G401 (cell line): ENCODE measurements at regions not wholly inside any gene's neighbourhood (a gene's known extent, or its start where the extent isn't known, plus 50 kb on each side); places are given as distances from the start of the nearest gene placed in this dataset.
"Not testable (repeated sequence)": the region's sequence is repeated elsewhere in the genome, so short reads cannot be mapped to it uniquely, and the experiment has no call there.

ENCODE experiments used
- DNase-seq: peaks from one replicate; pipeline ENCODE4 v3.0.0-alpha.2; 2015; ENCODE audit warnings: low spot score
- in situ Hi-C: cut with HindIII; loops from 2 replicates; pipeline ENCODE4 v1.10.0; 2016; ENCODE audit warnings: low sequenced_read_pairs, mixed read lengths

DNA sequence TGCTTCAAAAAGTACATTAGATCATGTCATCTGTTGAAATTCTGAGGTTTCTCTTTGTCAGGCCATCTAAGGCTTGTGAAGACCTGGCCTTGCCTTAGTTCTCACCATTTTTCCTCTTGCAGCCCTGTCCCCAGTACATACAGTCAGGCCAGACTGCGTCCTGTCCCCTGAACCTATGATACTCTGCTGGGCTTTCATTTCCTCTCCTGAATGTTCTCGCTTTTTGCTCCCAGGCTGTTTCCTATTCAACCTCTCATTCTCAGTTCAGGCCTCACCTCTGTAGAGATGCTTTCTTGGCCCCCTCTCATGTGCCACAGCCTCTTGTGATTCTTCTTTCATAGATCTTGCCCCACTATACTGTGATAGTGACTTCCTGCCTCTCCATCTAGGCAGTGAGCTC, 648.8 kb upstream of the KCNMB2 start:
- in situ Hi-C loops, result no loop called here
- no peak for DNase-seq

DNA sequence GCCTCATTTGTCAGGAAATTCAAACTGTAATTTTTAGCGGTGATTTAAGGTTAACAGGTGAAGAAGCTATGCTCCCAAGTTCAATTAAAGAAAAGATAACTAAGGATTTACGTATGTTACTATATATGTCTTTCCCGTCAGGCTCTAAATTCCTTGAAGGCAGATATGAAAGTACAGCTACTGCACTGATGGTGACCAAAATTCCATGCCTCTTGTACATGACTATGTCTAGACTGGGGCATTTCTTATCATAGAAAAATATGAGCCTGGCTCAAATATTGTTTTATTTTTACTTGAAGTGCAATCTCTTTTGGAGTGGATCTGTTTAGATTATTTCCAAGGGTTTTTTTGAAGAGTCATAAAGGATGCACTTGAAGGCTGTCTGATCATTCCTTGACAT, 647.1 kb upstream of the KCNMB2 start:
- in situ Hi-C loops, result no loop called here
- DNase-seq, result no peak

DNA sequence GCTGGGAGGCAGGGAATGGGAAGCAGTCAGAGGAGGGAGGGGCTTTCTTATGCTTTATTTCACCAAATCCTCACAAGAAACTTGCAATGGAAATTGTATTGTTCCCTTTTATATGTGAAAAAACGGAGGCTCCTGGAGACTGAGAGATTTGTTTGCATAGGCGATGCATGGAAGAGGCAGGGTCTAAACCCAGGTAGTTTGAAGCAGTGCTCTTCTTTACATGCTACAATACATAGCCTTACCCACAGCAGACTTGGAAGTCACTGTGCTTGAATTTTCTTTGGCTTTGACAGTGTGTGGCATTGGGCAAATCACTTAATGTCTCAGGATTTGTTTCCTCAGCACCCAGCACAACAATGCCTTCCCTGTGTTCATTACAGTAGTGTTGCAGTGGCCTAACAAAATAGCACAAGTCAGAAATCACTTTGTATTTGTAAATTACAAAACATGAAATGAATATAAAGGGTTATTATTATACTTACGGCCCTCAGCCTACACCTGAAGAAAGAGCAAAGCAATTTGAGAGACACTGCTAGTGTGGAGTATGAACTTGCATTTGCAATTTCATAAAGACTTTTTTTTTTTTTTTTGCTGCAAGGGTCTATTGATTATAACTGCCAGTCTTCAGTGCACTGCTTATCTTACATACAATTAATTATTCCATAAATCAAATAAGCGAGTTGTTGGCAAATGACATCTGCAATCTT, 646.4 kb upstream of the KCNMB2 start:
- in situ Hi-C loops, result no loop called here
- DNase-seq, result no peak

DNA sequence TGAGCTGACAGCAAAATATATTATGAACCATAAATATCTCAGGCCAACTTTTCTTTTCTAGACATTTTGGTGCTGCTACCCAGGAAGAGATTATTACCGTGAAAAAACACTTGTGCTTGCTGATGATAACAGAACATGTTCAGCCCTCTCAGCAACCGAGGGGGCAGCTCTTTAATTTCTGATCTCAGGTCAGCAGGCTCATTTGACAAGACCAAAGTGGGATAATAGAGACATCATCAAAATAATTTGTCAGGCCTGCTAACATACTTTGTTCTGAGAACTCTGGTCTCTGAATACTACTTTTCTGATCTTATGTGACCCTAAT, 645.9 kb upstream of the KCNMB2 start:
- in situ Hi-C loops, result no loop called here
- DNase-seq, result no peak

DNA sequence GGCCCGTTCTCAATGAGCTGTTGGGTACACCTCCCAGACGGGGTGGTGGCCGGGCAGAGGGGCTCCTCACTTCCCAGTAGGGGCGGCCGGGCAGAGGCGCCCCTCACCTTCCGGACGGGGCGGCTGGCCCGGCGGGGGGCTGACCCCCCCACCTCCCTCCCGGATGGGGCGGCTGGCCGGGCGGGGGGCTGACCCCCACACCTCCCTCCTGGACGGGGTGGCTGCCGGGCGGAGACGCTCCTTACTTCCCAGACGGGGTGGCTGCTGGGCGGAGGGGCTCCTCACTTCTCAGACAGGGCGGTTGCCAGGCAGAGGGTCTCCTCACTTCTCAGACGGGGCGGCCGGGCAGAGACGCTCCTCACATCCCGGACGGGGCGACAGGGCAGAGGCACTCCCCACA, 644.7 kb upstream of the KCNMB2 start:
- in situ Hi-C loops, result not testable (repeated sequence)

GRCh38 chr3:177893331-177893730, 642.9 kb upstream of the KCNMB2 start:
- DNase-seq, result no peak
- in situ Hi-C loops, result no loop called here

More for the DNA sequence above, 644.7 kb upstream of the KCNMB2 start:
- DNase-seq, result not testable (repeated sequence)

DNA sequence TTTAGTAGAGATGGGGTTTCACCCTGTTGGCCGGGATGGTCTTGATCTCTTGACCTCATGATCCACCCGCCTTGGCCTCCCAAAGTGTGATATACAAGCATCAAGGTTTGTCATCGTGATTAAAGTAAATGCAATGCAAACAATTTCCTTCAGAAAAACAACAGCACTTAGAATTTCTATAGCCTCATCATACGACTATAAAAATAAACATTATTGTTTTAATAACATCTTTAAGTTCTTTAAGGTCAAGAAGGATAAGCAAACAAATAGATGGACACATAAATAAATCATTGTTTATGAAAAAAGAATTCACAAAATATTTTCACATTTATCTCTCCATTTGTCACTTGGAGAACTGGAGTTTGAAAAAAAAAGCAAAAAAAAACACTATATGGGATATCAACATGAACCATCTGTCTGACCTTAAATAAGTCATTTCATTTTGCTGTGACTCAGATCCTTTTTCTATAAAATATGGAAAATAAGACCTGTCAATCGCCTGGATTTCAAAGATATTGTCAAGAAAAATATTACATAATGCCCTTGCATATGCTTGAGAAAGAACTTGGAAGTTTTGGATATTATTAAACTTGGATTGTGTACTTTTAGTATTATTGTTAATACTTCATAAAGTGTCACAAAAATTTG, 642.0 kb upstream of the KCNMB2 start:
- in situ Hi-C loops, result no loop called here

GRCh38 chr3:177898185-177898584, 638.1 kb upstream of the KCNMB2 start:
- in situ Hi-C loops, result no loop called here
- no peak for DNase-seq

More for the DNA sequence above, 642.0 kb upstream of the KCNMB2 start:
- no peak for DNase-seq

GRCh38 chr3:177899275-177900067, 636.8 kb upstream of the KCNMB2 start:
- in situ Hi-C loops, result no loop called here
- no peak for DNase-seq

DNA sequence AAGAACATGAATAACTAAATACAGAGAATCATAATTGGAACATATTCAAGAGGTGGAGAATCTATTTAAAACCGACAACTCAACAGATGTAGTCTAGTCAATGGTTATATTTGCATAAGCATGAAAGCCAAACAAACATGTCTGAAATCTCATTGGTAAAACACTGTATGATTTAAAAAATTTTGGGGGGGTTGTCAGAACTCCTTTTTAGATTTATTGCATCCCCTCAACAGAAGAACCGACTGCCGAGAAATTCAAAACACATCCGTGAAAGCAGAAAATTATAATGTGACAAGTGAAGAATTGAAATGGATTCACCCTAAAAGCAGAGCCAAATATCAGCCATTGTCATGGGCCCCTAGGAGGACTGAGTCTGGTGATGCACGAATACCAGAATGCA, 633.4 kb upstream of the KCNMB2 start:
- in situ Hi-C loops, result no loop called here
- DNase-seq, result no peak

GRCh38 chr3:177904621-177905020, 631.6 kb upstream of the KCNMB2 start:
- in situ Hi-C loops, result no loop called here
- no peak for DNase-seq

- in situ Hi-C loops, result no loop called here
- peak; percentile 48 for DNase-seq
These were observed 630.8 kb upstream of the KCNMB2 start for GRCh38 chr3:177905173-177906125.

DNA sequence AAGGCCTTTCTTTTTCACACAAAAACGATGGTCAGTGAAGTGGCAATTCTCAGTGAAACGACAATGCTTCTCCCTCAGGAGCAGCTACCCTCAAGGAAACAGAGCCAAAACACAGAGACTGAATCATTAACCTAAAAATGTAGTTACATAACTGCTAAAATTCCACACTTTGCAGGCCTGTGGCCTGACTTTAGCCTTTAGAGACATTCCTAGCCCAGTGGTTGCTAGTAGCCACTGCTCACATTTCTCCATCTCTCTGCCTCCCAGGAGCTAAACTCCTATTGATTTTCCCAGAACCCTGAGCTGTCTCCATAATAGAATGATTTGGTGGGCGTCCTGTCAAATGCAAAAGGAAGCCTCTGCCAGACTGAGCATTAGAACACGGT, 630.1 kb upstream of the KCNMB2 start:
- in situ Hi-C loops, result no loop called here
- peak; percentile 75 for DNase-seq

DNA sequence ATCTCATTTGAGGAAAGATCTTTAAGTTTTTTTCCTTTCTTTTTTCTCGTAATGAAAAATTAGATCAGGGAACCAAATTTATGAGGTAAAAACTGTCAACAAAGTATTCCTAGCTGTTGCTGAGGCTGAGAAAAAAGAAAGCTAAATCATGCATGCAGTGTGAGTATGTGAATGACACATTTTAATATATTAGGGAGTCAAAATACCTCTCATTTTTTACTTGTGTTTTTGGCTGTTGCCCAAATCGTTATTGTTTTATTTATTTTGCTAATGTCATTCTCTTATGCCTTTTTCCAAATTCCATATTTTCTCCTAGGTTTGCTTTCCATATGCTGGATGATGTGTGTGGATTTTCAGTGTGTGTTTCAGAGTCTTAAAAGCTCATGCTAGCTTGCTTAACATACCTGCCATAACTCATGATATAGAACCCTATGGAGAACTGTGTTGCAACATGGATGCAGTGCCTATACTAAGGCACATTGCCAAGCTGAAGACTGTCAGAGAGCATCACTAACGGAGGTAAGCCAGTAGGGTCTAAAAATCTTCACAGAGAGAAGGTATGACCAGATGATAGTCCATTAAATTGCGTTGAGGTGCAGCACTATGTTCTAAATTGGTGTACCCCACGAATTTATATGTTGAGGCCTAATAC, 629.5 kb upstream of the KCNMB2 start:
- in situ Hi-C loops, result no loop called here
- DNase-seq, result peak; percentile 11

GRCh38 chr3:177909530-177909929, 626.7 kb upstream of the KCNMB2 start:
- in situ Hi-C loops, DNase-seq: not testable (repeated sequence)

- in situ Hi-C loops, result no loop called here
- DNase-seq, result no peak
These were observed 622.0 kb upstream of the KCNMB2 start for GRCh38 chr3:177914224-177914623.

GRCh38 chr3:177916461-177916860, 619.8 kb upstream of the KCNMB2 start:
- in situ Hi-C loops, result no loop called here
- no peak for DNase-seq

DNA sequence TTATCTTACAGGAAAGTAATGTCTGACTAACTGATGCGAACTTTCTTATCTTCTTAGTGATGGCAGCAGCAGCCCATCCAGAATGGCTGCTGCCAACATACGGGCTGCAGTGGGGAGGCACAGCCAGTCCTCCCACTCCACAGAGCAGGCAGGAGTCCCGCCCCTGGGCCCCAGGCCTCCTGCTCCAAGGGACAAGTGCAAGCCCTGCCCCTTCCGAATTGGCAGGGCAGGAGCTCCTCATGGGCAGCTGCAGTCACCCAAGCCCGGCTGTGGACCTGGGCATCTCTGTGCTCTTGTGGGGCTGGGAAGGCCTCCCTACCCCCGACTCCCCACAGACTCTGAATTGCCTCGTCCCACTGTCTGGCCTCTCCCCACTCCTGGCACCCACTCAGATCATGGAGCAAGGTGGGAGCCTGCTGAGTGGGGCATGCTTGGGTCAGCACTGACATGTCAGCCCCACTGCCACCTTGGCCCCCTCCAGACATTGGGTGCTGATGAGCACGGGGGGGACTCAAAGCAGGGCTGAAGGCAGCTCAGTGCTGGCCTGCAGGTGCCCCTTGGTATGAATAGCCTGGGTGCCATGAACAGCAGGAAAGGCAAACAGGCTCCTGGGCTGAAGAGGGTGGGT, 618.9 kb upstream of the KCNMB2 start:
- in situ Hi-C loops, result no loop called here
- no peak for DNase-seq
